Right lobe of liver (tissue), 6 donors: ENCODE measurements at regions not wholly inside any gene's neighbourhood (a gene's known extent, or its start where the extent isn't known, plus 50 kb on each side); places are given as distances from the start of the nearest gene placed in this dataset.

Source experiments
- ATAC-seq, 4 donors: fragments of 200-7000 bp; cut with Tn5 transposase; one replicate each; pipeline ENCODE4 v1.9.1; 2020; ENCODE audit warnings: mild to moderate bottlenecking in 4 of 4, moderate library complexity in 4 of 4
- DNase-seq, 3 donors: peaks; one replicate each; pipeline ENCODE4 v3.0.0-alpha.2; 2020
- H3K27ac ChIP-seq, 3 donors: fragments of 200-600 bp; one replicate each; pipeline ENCODE4 v1.8.0; 2022
- H3K27me3 ChIP-seq, 2 donors: fragments of 200-600 bp; one replicate each; pipeline ENCODE4 v1.8.0; 2022
- H3K36me3 ChIP-seq, 4 donors: fragments of 200-600 bp; sonication (generic) in 1 of 4; one replicate each; pipeline versions ENCODE4 v1.5.1 to v1.8.0; 2017 to 2022; ENCODE audit warnings: control low read depth in 1 of 4
- H3K4me1 ChIP-seq, 4 donors: fragments of 200-600 bp; sonication (generic) in 1 of 4; one replicate each; pipeline versions ENCODE4 v1.5.1 to v1.8.0; 2017 to 2022; ENCODE audit warnings: control low read depth in 1 of 4
- H3K4me3 ChIP-seq, 3 donors: fragments of 200-600 bp; one replicate each; pipeline ENCODE4 v1.8.0; 2022
- H3K9me3 ChIP-seq, 4 donors: fragments of 200-600 bp; sonication (generic) in 1 of 4; one replicate each; pipeline versions ENCODE4 v1.5.1 to v1.8.0; 2017 to 2022; ENCODE audit warnings: control low read depth in 1 of 4
- CTCF ChIP-seq, 4 donors: fragments of 200-600 bp in 3 of 4; fragments of 450-650 bp in 1 of 4; IDR thresholded peaks; one replicate each; pipeline versions ENCODE4 v1.5.1 to v1.8.0; 2016 to 2022; ENCODE audit warnings: antibody characterized with exemption in 4 of 4, mild to moderate bottlenecking in 2 of 4
- POLR2A ChIP-seq: fragments of 450-650 bp; IDR thresholded peaks from one replicate; pipeline ENCODE4 v1.6.1; 2017; ENCODE audit warnings: antibody characterized with exemption, mild to moderate bottlenecking
- WGBS: methylation state at CpG from one replicate; pipeline ENCODE4 v1.1.6; 2018; ENCODE audit warnings: low coverage, low lambda C conversion rate; ENCODE audit not compliant: insufficient coverage; ENCODE audit errors: missing lambda C conversion rate; 5-methylcytosine and 5-hydroxymethylcytosine counted together
- intact Hi-C, 2 donors: fragments of 100-400 bp; cut with DNase I; formaldehyde crosslinking; loops; one replicate each; pipeline versions ENCODE4 v1.11.2 to v1.14.1; 2022
- donor health status: DM: no; HTN: yes; CAD: no.
- donor health status: DM: no; HTN: no; CAD: no.
- donor health status: DM: no; HTN: no; CAD: no.
- donor health status: DM: no; HTN: yes; CAD: no.
- donor health status: DM: no; HTN: yes; CAD: no.

GRCh38 chr21:28207436-28208173 lies 785.1 kb downstream of the LTN1 start:
- TF ChIP-seq CTCF (IDR thresholded peaks at IDR 0.05) (no peak), POLR2A (no peak)
- Histone ChIP-seq H3K9me3 (no peaks in the 10 kb centered on the region), H3K27ac (no peak overlapping the region), H3K4me1 (no peaks in the 10 kb centered on the region), H3K36me3 (no peaks in the 10 kb centered on the region), H3K27me3 (no peaks in the 10 kb centered on the region), H3K4me3 (no peak overlapping the region)
- WGBS, result 65% methylated on average over 9 of the region's 9 CpGs
- ATAC-seq (peak in 1 of 4 donors; percentile 63), DNase-seq (no peak)
- intact Hi-C loops, result no loop called here

- no peak for TF ChIP-seq POLR2A
- TF ChIP-seq CTCF (IDR thresholded peaks at IDR 0.05), result no peak
- intact Hi-C loops, result no loop called here
- Histone ChIP-seq H3K36me3 (no peaks in the 10 kb centered on the region), H3K4me3 (no peak overlapping the region), H3K4me1 (no peaks in the 10 kb centered on the region), H3K27me3 (no peaks in the 10 kb centered on the region), H3K27ac (no peak overlapping the region), H3K9me3 (no peaks in the 10 kb centered on the region)
- no peak for DNase-seq
- no peak for ATAC-seq
- 74% methylated on average over 2 of the region's 2 CpGs for WGBS
Observed at GRCh38 chr21:28200726-28201125, 792.0 kb downstream of the LTN1 start.

GRCh38 chr21:28196981-28197380 lies 795.7 kb downstream of the LTN1 start:
- intact Hi-C loops, result no loop called here
- TF ChIP-seq POLR2A (no peak), CTCF (IDR thresholded peaks at IDR 0.05) (no peak)
- WGBS, result 78% methylated on average over 2 of the region's 2 CpGs
- no peak overlapping the region for H3K27ac ChIP-seq
- H3K36me3 ChIP-seq, result no peaks in the 10 kb centered on the region
- DNase-seq, result no peak
- H3K4me3 ChIP-seq, result no peak overlapping the region
- no peaks in the 10 kb centered on the region for H3K9me3 ChIP-seq
- ATAC-seq, result no peak
- H3K4me1 ChIP-seq, result no peaks in the 10 kb centered on the region
- H3K27me3 ChIP-seq, result no peaks in the 10 kb centered on the region

- Histone ChIP-seq H3K27ac (no peak overlapping the region), H3K4me1 (no peaks in the 10 kb centered on the region), H3K9me3 (no peaks in the 10 kb centered on the region), H3K27me3 (no peaks in the 10 kb centered on the region), H3K4me3 (no peak overlapping the region), H3K36me3 (no peaks in the 10 kb centered on the region)
- TF ChIP-seq POLR2A (no peak), CTCF (IDR thresholded peaks at IDR 0.05) (no peak)
- WGBS, result 40% methylated on average over 2 of the region's 2 CpGs
- no peak for ATAC-seq
- intact Hi-C loops, result no loop called here
- no peak for DNase-seq
Observed at GRCh38 chr21:28193189-28193588, 799.5 kb downstream of the LTN1 start.

- no peak overlapping the region for H3K27ac ChIP-seq
- H3K4me1 ChIP-seq, result no peaks in the 10 kb centered on the region
- H3K36me3 ChIP-seq, result no peaks in the 10 kb centered on the region
- no peaks in the 10 kb centered on the region for H3K9me3 ChIP-seq
- intact Hi-C loops, result no loop called here
- DNase-seq (no peak), ATAC-seq (no peak)
- no peak for TF ChIP-seq POLR2A
- no peak for TF ChIP-seq CTCF (IDR thresholded peaks at IDR 0.05)
- H3K4me3 ChIP-seq, result no peak overlapping the region
- H3K27me3 ChIP-seq, result no peaks in the 10 kb centered on the region
Observed at GRCh38 chr21:28186604-28187003, 806.1 kb downstream of the LTN1 start.
